ENCODE measurements at regions not wholly inside any gene's neighbourhood (a gene's known extent, or its start where the extent isn't known, plus 50 kb on each side); places are given as distances from the start of the nearest gene placed in this dataset.

GRCh38 chr6:128659878-128660622, 139.7 kb upstream of the PTPRK start:
- TF ChIP-seq EP300 (IDR thresholded peaks at IDR 0.05): no peak
- Histone ChIP-seq H3K27ac (no peak overlapping the region), H3K9me3 (no peaks in the 10 kb centered on the region), H3K36me3 (no peaks in the 10 kb centered on the region), H3K4me1 (ENCODE audit: insufficient read depth) (no peaks in the 10 kb centered on the region), H3K27me3 (no peaks in the 10 kb centered on the region), H3K4me3 (no peak overlapping the region)
- 63 to 73% (median 66%) methylated on average over 5 of the region's 5 CpGs for WGBS, 3 donors
- no peak for DNase-seq
- intact Hi-C loops (cut with DNase I): no loop called here

- Histone ChIP-seq H3K4me1 (ENCODE audit: insufficient read depth) (no peaks in the 10 kb centered on the region), H3K9me3 (no peaks in the 10 kb centered on the region), H3K27me3 (no peaks in the 10 kb centered on the region), H3K36me3 (no peaks in the 10 kb centered on the region), H3K4me3 (no peak overlapping the region), H3K27ac (no peak overlapping the region)
- intact Hi-C loops (cut with DNase I): no loop called here
- 35 to 61% (median 49%) methylated on average over 1 of the region's 1 CpG for WGBS, 3 donors
- DNase-seq: no peak
- TF ChIP-seq CTCF (IDR thresholded peaks at IDR 0.05): no peak
- no peak for TF ChIP-seq POLR2A (IDR thresholded peaks at IDR 0.05)
- TF ChIP-seq EP300 (IDR thresholded peaks at IDR 0.05): no peak
These were observed 138.9 kb upstream of the PTPRK start for GRCh38 chr6:128659276-128659675.

DNA sequence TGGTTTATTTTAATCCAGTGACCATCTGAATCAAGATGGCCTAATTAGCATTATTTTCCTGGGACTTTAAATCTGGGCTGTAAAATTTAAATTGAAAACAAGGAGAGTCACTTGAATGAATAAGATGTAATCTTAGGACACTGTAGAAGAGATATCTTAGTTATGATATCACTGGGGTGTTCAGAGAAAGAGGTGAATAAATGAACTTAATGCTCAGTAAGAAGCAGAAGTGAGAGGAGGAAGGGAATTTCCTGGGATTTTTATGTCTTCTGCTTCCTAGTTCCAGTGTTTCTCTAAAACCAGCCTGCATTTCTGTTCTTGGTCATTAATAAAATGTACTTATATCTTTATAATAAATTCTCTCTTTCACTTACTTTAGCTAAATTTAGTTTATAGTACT, 136.8 kb upstream of the PTPRK start:
- Histone ChIP-seq H3K27me3 (no peaks in the 10 kb centered on the region), H3K9me3 (no peaks in the 10 kb centered on the region), H3K36me3 (no peaks in the 10 kb centered on the region), H3K27ac (no peak overlapping the region), H3K4me3 (no peak overlapping the region), H3K4me1 (ENCODE audit: insufficient read depth) (no peaks in the 10 kb centered on the region)
- TF ChIP-seq CTCF (IDR thresholded peaks at IDR 0.05) (no peak), POLR2A (IDR thresholded peaks at IDR 0.05) (no peak), EP300 (IDR thresholded peaks at IDR 0.05) (no peak)
- no peak for DNase-seq
- intact Hi-C loops (cut with DNase I): no loop called here

GRCh38 chr6:128655978-128656498, 135.6 kb upstream of the PTPRK start:
- TF ChIP-seq CTCF (IDR thresholded peaks at IDR 0.05) (no peak), POLR2A (IDR thresholded peaks at IDR 0.05) (no peak), EP300 (IDR thresholded peaks at IDR 0.05) (no peak)
- intact Hi-C loops (cut with DNase I): no loop called here
- Histone ChIP-seq H3K4me1 (ENCODE audit: insufficient read depth) (no peaks in the 10 kb centered on the region), H3K27me3 (no peaks in the 10 kb centered on the region), H3K27ac (no peak overlapping the region), H3K4me3 (no peak overlapping the region), H3K9me3 (no peaks in the 10 kb centered on the region), H3K36me3 (no peaks in the 10 kb centered on the region)
- WGBS, 3 donors: 17 to 37% (median 26%) methylated on average over 1 of the region's 1 CpG
- DNase-seq: no peak

DNA sequence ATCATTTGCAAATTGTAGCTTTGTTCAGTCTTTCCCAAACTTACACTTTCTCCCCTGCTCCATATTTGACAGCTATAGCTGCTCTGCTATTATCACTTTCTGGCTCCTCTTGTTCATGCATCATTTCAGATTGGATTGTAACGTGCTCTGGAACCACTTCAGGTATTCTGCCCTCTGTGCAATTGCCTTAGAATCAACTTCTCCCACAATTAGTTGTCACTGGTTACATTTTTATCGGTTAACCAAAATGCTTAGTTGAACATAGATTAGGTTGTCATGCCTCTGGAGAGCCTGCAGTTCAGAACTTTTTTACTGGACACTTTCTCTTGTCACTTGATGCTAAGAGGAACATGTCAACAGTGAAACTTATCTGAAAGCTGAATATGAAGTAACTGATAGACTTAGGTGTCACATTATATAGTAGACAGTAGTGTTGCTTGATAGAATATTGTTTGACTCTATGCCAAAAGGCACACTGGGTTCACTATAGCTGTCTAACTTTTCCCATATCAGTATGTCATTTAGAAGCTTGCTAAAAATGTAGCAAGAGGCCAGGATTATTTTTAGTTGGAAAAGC, 127.7 kb upstream of the PTPRK start:
- TF ChIP-seq POLR2A (IDR thresholded peaks at IDR 0.05) (no peak), CTCF (IDR thresholded peaks at IDR 0.05) (no peak), EP300 (IDR thresholded peaks at IDR 0.05) (no peak)
- Histone ChIP-seq H3K27ac (no peak overlapping the region), H3K27me3 (no peaks in the 10 kb centered on the region), H3K9me3 (no peaks in the 10 kb centered on the region), H3K4me3 (no peak overlapping the region), H3K4me1 (ENCODE audit: insufficient read depth) (no peaks in the 10 kb centered on the region), H3K36me3 (no peaks in the 10 kb centered on the region)
- DNase-seq: no peak
- WGBS, 3 donors: 75 to 88% (median 86%) methylated on average over 2 of the region's 2 CpGs
- intact Hi-C loops (cut with DNase I): no loop called here
